ENCODE measurements at regions not wholly inside any gene's neighbourhood (a gene's known extent, or its start where the extent isn't known, plus 50 kb on each side); places are given as distances from the start of the nearest gene placed in this dataset.

DNA sequence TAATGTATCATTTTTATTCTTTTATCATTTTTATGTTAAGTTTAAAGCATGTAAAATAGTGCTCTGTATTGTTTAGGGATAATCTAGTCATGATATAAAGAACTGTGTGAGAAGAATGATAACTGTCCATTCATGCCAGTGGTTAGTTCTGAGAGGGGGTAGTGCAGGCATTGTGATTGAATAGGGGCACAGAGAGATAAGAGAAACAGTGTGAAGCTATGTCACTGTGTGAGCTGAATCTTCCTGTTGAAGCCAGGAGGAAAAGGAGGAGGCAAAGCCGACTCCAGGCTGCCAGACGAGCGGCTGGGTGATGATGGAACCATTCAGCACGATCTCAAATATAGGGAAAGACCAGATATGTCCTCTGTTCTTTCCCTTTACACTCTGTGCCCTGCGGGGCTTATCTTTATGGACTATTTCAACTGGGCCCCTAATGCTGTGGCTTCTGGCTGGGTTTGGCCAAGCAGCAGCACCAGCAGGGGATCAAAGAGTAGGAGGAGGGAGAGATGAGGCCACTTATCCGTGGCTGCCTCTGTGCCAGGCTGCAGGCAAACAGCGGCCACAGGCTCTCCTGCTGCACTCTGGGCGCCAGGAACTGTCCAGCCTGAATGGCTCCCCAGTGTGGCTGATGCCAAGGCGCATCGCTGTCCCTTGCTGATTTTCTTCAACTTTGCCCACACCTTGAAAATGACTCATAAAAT lies 128.0 kb downstream of the SPP2 start:
- no peak overlapping the region for H3K27ac ChIP-seq (ENCODE audit: low read length)
- H3K9me3 ChIP-seq, result no peaks in the 10 kb centered on the region
- Mint-ChIP-seq H3K27ac (no peak overlapping the region), H3K36me3 (no peaks in the 10 kb centered on the region), H3K4me1 (no peaks in the 10 kb centered on the region), H3K27me3 (peaks cover 0 to 6% of the 10 kb centered on the region in 2 donors), H3K4me3 (no peak overlapping the region), H3K9me3 (no peaks in the 10 kb centered on the region)
- ATAC-seq (replicated peaks in 1 of 4) (no peak), DNase-seq (no peak)
- CTCF ChIA-PET, result no interaction called here
- WGBS (ENCODE audit: insufficient coverage), result 82% methylated on average over 9 of the region's 10 CpGs
- no peaks in the 10 kb centered on the region for H3K4me1 ChIP-seq (ENCODE audit: control insufficient read depth in 1 of 2, extremely low read depth in 1 of 2, insufficient read depth in 2 of 2, low read length in 2 of 2)
- peaks cover 0 to 6% of the 10 kb centered on the region in 2 experiments for H3K27me3 ChIP-seq (replicated peaks in 1 of 2; ENCODE audit: control insufficient read depth in 2 of 2, extremely low read depth in 1 of 2, insufficient read depth in 2 of 2, low read length in 1 of 2)
- no peaks in the 10 kb centered on the region for H3K36me3 ChIP-seq (ENCODE audit: control insufficient read depth in 2 of 2, extremely low read depth in 1 of 2, insufficient read depth in 1 of 2, low read length in 1 of 2)
- POLR2A ChIA-PET, result no interaction called here
- no peak overlapping the region for H3K4me3 ChIP-seq (ENCODE audit: control insufficient read depth in 1 of 2, extremely low read depth in 1 of 2, low read length in 1 of 2)

DNA sequence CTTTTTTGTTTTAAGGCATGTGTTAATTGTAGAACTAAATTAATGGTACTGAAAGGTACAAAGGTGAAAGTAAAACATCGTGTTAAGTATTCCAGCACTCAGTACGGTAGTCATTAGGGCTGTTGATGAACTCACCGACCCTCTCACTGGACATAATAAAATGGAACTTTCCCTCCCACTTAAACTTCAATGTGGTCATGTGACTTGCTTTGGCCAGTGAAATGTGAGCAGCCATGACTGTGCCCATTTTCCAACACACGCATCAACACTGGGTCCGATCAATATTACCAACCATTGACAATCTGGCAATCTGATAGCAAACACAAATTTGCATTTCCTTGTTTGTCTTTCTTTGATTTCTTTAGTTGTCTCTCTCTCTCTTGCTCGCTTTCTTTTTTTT lies 125.1 kb downstream of the SPP2 start:
- WGBS (ENCODE audit: insufficient coverage), result 100% methylated on average over 2 of the region's 6 CpGs
- H3K4me3 Mint-ChIP-seq, result no peak overlapping the region
- Histone ChIP-seq H3K27me3 (replicated peaks in 1 of 2; ENCODE audit: control insufficient read depth in 2 of 2, extremely low read depth in 1 of 2, insufficient read depth in 2 of 2, low read length in 1 of 2) (peaks cover 0 to 4% of the 10 kb centered on the region in 2 experiments), H3K27ac (ENCODE audit: low read length) (no peak overlapping the region), H3K9me3 (no peaks in the 10 kb centered on the region), H3K4me3 (ENCODE audit: control insufficient read depth in 1 of 2, extremely low read depth in 1 of 2, low read length in 1 of 2) (no peak overlapping the region), H3K4me1 (ENCODE audit: control insufficient read depth in 1 of 2, extremely low read depth in 1 of 2, insufficient read depth in 2 of 2, low read length in 2 of 2) (no peaks in the 10 kb centered on the region), H3K36me3 (ENCODE audit: control insufficient read depth in 2 of 2, extremely low read depth in 1 of 2, insufficient read depth in 1 of 2, low read length in 1 of 2) (no peaks in the 10 kb centered on the region)
- ATAC-seq (replicated peaks in 1 of 4) (no peak), DNase-seq (no peak)
- H3K4me1 Mint-ChIP-seq, result no peaks in the 10 kb centered on the region
- peaks cover 0 to 3% of the 10 kb centered on the region in 2 donors for H3K27me3 Mint-ChIP-seq
- no peaks in the 10 kb centered on the region for H3K36me3 Mint-ChIP-seq
- no peaks in the 10 kb centered on the region for H3K9me3 Mint-ChIP-seq
- ChIA-PET POLR2A (no interaction called here), CTCF (no interaction called here)
- no peak overlapping the region for H3K27ac Mint-ChIP-seq

DNA sequence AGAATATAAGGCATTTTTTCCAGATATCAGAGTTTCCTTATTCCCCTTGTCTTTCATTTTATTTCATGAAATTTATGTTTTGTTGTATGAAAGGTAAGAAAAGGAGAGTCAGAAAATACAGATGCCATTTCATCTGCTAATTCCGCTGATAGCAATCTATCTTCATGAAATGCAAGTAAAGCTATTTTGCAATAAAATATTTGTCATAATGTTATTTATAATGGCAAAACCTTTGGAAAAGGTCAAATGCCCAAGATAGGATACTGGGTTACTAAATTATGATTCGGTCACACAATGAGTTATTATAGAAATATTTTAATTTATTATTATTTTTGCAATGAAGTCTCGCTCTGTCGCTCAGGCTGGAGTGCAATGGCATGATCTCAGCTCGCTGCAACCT lies 124.2 kb downstream of the SPP2 start:
- Mint-ChIP-seq H3K27me3 (peaks cover 0 to 3% of the 10 kb centered on the region in 2 donors), H3K36me3 (no peaks in the 10 kb centered on the region), H3K4me3 (no peak overlapping the region), H3K4me1 (no peaks in the 10 kb centered on the region), H3K9me3 (no peaks in the 10 kb centered on the region), H3K27ac (no peak overlapping the region)
- DNase-seq, result no peak
- no peak overlapping the region for H3K27ac ChIP-seq (ENCODE audit: low read length)
- ChIA-PET POLR2A (interaction anchor here in 1 of 2 donors (0.5 to 0.6 kb wide), 2 partner anchors 292 to 309 kb away, joined by 3 read pairs; no protein-coding TSS in a partner anchor), CTCF (interaction anchor here (0.6 to 0.7 kb wide), 3 partner anchors 112 to 453 kb away, joined by 3 to 4 read pairs (median 3); no protein-coding TSS in a partner anchor)
- H3K9me3 ChIP-seq, result no peaks in the 10 kb centered on the region
- whole genome bisulfite sequencing (ENCODE audit: insufficient coverage), result no CpG with 5 or more reads among the region's 5 CpGs
- peaks cover 0 to 4% of the 10 kb centered on the region in 2 experiments for H3K27me3 ChIP-seq (replicated peaks in 1 of 2; ENCODE audit: control insufficient read depth in 2 of 2, extremely low read depth in 1 of 2, insufficient read depth in 2 of 2, low read length in 1 of 2)
- no peak overlapping the region for H3K4me3 ChIP-seq (ENCODE audit: control insufficient read depth in 1 of 2, extremely low read depth in 1 of 2, low read length in 1 of 2)
- ATAC-seq (replicated peaks in 1 of 4), result no peak
- H3K4me1 ChIP-seq (ENCODE audit: control insufficient read depth in 1 of 2, extremely low read depth in 1 of 2, insufficient read depth in 2 of 2, low read length in 2 of 2), result no peaks in the 10 kb centered on the region
- H3K36me3 ChIP-seq (ENCODE audit: control insufficient read depth in 2 of 2, extremely low read depth in 1 of 2, insufficient read depth in 1 of 2, low read length in 1 of 2), result no peaks in the 10 kb centered on the region

DNA sequence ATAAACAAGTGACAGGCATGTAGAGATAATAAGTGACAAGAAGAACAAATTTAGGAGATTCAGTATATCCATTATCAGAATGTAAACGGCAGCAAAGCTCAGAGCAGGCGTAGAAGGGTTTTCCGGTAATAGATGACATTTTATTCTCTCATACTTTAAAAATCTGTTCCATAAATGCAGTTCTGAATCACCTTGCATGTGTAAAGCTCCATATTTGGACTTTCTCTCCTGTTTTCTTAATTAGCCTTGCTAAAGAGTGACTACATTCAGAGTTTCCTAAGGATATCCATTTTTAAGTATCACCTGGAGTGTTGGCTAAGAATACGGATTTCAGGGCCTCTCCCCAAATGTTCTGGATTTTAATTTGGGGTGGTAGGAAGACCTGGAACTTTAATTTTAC lies 122.0 kb downstream of the SPP2 start:
- POLR2A ChIA-PET, result no interaction called here
- Mint-ChIP-seq H3K27me3 (peaks cover 0 to 2% of the 10 kb centered on the region in 2 donors), H3K36me3 (no peaks in the 10 kb centered on the region), H3K4me1 (no peaks in the 10 kb centered on the region), H3K9me3 (no peaks in the 10 kb centered on the region), H3K4me3 (no peak overlapping the region), H3K27ac (no peak overlapping the region)
- Histone ChIP-seq H3K9me3 (no peaks in the 10 kb centered on the region), H3K27ac (ENCODE audit: low read length) (no peak overlapping the region), H3K4me3 (ENCODE audit: control insufficient read depth in 1 of 2, extremely low read depth in 1 of 2, low read length in 1 of 2) (no peak overlapping the region), H3K27me3 (replicated peaks in 1 of 2; ENCODE audit: control insufficient read depth in 2 of 2, extremely low read depth in 1 of 2, insufficient read depth in 2 of 2, low read length in 1 of 2) (no peaks in the 10 kb centered on the region), H3K4me1 (ENCODE audit: control insufficient read depth in 1 of 2, extremely low read depth in 1 of 2, insufficient read depth in 2 of 2, low read length in 2 of 2) (no peaks in the 10 kb centered on the region), H3K36me3 (ENCODE audit: control insufficient read depth in 2 of 2, extremely low read depth in 1 of 2, insufficient read depth in 1 of 2, low read length in 1 of 2) (no peaks in the 10 kb centered on the region)
- no peak for DNase-seq
- WGBS (ENCODE audit: insufficient coverage), result 90% methylated on average over 2 of the region's 4 CpGs
- CTCF ChIA-PET, result interaction anchor here in 1 of 2 donors (0.5 kb wide), 1 partner anchor 198 kb away, joined by 3 read pairs; no protein-coding TSS in a partner anchor
- no peak for ATAC-seq (replicated peaks in 1 of 4)

DNA sequence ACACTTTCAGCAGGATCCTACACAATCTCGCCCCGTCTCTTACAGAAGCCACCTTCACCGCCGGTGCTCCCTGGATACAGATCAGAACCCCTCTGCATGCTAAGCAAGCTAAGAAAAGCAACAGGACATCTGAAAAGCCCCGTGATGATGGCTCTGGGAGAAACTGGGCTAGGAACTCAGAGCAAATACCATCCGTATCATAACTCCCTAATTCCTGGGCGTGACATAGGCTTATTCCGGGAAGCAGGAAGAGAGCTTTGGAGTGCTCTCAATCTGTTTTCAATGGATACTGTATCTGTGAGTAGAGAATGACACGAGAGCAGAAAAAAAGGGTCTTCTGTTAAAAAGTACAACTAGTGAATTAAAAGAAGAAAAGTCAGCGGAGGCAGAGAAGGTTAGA lies 121.6 kb downstream of the SPP2 start:
- Mint-ChIP-seq H3K27me3 (peaks cover 0 to 1% of the 10 kb centered on the region in 2 donors), H3K4me1 (no peaks in the 10 kb centered on the region), H3K27ac (no peak overlapping the region), H3K4me3 (no peak overlapping the region), H3K36me3 (no peaks in the 10 kb centered on the region), H3K9me3 (no peaks in the 10 kb centered on the region)
- Histone ChIP-seq H3K27ac (ENCODE audit: low read length) (no peak overlapping the region), H3K9me3 (no peaks in the 10 kb centered on the region), H3K4me3 (ENCODE audit: control insufficient read depth in 1 of 2, extremely low read depth in 1 of 2, low read length in 1 of 2) (no peak overlapping the region), H3K4me1 (ENCODE audit: control insufficient read depth in 1 of 2, extremely low read depth in 1 of 2, insufficient read depth in 2 of 2, low read length in 2 of 2) (no peaks in the 10 kb centered on the region), H3K36me3 (ENCODE audit: control insufficient read depth in 2 of 2, extremely low read depth in 1 of 2, insufficient read depth in 1 of 2, low read length in 1 of 2) (no peaks in the 10 kb centered on the region), H3K27me3 (replicated peaks in 1 of 2; ENCODE audit: control insufficient read depth in 2 of 2, extremely low read depth in 1 of 2, insufficient read depth in 2 of 2, low read length in 1 of 2) (no peaks in the 10 kb centered on the region)
- ChIA-PET POLR2A (no interaction called here), CTCF (no interaction called here)
- WGBS (ENCODE audit: insufficient coverage), result 91% methylated on average over 8 of the region's 10 CpGs
- DNase-seq (no peak), ATAC-seq (replicated peaks in 1 of 4) (no peak)

DNA sequence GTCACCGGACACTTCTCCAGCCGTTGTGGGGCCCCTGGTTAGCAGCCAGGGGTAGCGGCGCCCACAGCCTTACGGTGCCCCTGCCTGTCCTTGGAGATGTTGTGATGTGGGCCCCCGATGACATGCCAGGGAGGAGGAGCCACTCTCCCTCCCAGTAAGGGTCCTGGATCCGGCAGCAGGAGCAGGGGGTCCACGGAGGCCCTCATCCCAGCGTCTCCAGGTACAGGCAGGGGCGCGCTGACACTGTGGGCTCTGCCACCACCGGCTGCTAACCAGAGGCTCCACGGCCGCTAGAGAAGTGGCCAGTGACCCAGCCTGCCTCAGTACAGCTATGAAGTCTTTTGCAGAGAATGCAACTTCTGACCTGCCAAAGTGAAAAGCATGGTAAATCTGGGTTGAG lies 121.2 kb downstream of the SPP2 start:
- H3K36me3 Mint-ChIP-seq, result no peaks in the 10 kb centered on the region
- Histone ChIP-seq H3K4me3 (ENCODE audit: control insufficient read depth in 1 of 2, extremely low read depth in 1 of 2, low read length in 1 of 2) (no peak overlapping the region), H3K36me3 (ENCODE audit: control insufficient read depth in 2 of 2, extremely low read depth in 1 of 2, insufficient read depth in 1 of 2, low read length in 1 of 2) (no peaks in the 10 kb centered on the region), H3K9me3 (no peaks in the 10 kb centered on the region), H3K27me3 (replicated peaks in 1 of 2; ENCODE audit: control insufficient read depth in 2 of 2, extremely low read depth in 1 of 2, insufficient read depth in 2 of 2, low read length in 1 of 2) (no peaks in the 10 kb centered on the region), H3K4me1 (ENCODE audit: control insufficient read depth in 1 of 2, extremely low read depth in 1 of 2, insufficient read depth in 2 of 2, low read length in 2 of 2) (no peaks in the 10 kb centered on the region), H3K27ac (ENCODE audit: low read length) (no peak overlapping the region)
- no peaks in the 10 kb centered on the region for H3K9me3 Mint-ChIP-seq
- CTCF ChIA-PET, result no interaction called here
- no peak overlapping the region for H3K4me3 Mint-ChIP-seq
- peaks cover 0 to 1% of the 10 kb centered on the region in 2 donors for H3K27me3 Mint-ChIP-seq
- POLR2A ChIA-PET, result no interaction called here
- no peaks in the 10 kb centered on the region for H3K4me1 Mint-ChIP-seq
- ATAC-seq (replicated peaks in 1 of 4) (no peak), DNase-seq (no peak)
- H3K27ac Mint-ChIP-seq, result no peak overlapping the region
- 94% methylated on average over 9 of the region's 14 CpGs for WGBS (ENCODE audit: insufficient coverage)
